Peyer's patch (tissue), 4 donors: ENCODE measurements at regions not wholly inside any gene's neighbourhood (a gene's known extent, or its start where the extent isn't known, plus 50 kb on each side); places are given as distances from the start of the nearest gene placed in this dataset.
"Not testable (repeated sequence)": the region's sequence is repeated elsewhere in the genome, so short reads cannot be mapped to it uniquely, and the experiment has no call there.

Experiments
- DNase-seq, 3 donors: peaks; one replicate each; pipeline ENCODE4 v3.0.0-alpha.2; 2017 to 2019
- H3K27ac ChIP-seq, 4 donors: fragments of 200-600 bp; sonication (generic); one replicate each; pipeline ENCODE4 v1.5.1; 2016 to 2019
- H3K27me3 ChIP-seq, 2 donors: fragments of 200-600 bp; sonication (generic); one replicate each; pipeline ENCODE4 v1.5.1; 2019
- H3K36me3 ChIP-seq, 3 donors: fragments of 200-600 bp; sonication (generic); one replicate each; pipeline ENCODE4 v1.5.1; 2016 to 2019
- H3K4me1 ChIP-seq, 4 donors: fragments of 200-600 bp; sonication (generic); one replicate each; pipeline ENCODE4 v1.5.1; 2016 to 2019
- H3K4me3 ChIP-seq, 4 donors: fragments of 200-600 bp; sonication (generic); 1 replicate in 3 of 4; 2 replicates in 1 of 4; pipeline ENCODE4 v1.5.1; 2016 to 2019; ENCODE audit warnings: mild to moderate bottlenecking in 1 of 4
- H3K9me3 ChIP-seq, 4 donors: fragments of 200-600 bp; sonication (generic); one replicate each; pipeline ENCODE4 v1.5.1; 2016 to 2019; ENCODE audit warnings: mild to moderate bottlenecking in 1 of 4
- POLR2A ChIP-seq, 2 donors: fragments of 450-650 bp; IDR thresholded peaks; one replicate each; pipeline ENCODE4 v1.5.1; 2017; ENCODE audit warnings: antibody characterized with exemption in 2 of 2, mild to moderate bottlenecking in 2 of 2, moderate library complexity in 2 of 2
- TF ChIP-seq, protein P1 (sequence below), 6 experiments: fragments of 450-650 bp in 4 of 6; fragments of 200-600 bp in 2 of 6; sonication (generic) in 1 of 6; IDR thresholded peaks; one replicate each; pipeline ENCODE4 v1.5.1; 2017 to 2019; ENCODE audit warnings: antibody characterized with exemption in 6 of 6, mild to moderate bottlenecking in 3 of 6, moderate library complexity in 1 of 6

DNA sequence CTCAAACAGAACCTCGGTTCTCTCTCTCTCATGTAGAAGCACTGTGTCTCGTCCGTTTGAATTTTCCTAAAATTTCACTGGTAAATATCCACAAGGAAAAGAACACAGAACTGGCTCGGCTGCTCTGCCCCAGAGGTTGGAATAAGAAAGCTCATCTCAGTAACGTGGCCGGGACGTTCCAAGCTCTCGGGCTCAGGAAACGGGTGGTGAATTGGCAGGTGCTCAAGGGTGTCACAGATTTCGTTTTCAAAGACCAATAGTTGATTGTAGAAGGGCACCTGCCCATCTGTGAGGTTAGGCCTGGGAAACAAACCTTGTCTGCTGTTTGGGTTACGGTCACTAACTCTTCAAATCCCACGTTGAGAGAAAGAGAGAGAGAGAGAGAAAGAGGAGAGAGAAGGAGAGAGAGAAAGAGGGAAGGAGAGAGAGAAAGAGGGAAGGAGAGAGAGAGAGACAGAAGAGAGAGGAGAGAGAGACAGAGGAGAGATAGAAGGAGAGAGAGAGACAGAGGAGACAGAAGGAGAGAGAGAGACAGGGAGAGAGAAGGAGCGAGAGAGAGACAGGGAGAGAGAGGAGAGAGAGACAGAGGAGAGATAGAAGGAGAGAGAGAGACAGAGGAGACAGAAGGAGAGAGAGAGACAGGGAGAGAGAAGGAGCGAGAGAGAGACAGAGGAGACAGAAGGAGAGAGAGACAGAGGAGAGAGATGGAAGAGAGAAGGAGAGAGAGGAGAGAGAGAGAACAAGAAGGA, 106.6 kb downstream of the CRLF2 start:
- Histone ChIP-seq H3K27me3 (no peaks in the 10 kb centered on the region), H3K36me3 (no peaks in the 10 kb centered on the region), H3K27ac (no peak overlapping the region), H3K4me3 (no peak overlapping the region), H3K4me1 (no peaks in the 10 kb centered on the region), H3K9me3 (peaks cover 0 to 7% (median 0%) of the 10 kb centered on the region in 4 donors)
- no peak for DNase-seq
- no peak for TF ChIP-seq POLR2A (IDR thresholded peaks at IDR 0.05)
- TF ChIP-seq, protein P1, sequence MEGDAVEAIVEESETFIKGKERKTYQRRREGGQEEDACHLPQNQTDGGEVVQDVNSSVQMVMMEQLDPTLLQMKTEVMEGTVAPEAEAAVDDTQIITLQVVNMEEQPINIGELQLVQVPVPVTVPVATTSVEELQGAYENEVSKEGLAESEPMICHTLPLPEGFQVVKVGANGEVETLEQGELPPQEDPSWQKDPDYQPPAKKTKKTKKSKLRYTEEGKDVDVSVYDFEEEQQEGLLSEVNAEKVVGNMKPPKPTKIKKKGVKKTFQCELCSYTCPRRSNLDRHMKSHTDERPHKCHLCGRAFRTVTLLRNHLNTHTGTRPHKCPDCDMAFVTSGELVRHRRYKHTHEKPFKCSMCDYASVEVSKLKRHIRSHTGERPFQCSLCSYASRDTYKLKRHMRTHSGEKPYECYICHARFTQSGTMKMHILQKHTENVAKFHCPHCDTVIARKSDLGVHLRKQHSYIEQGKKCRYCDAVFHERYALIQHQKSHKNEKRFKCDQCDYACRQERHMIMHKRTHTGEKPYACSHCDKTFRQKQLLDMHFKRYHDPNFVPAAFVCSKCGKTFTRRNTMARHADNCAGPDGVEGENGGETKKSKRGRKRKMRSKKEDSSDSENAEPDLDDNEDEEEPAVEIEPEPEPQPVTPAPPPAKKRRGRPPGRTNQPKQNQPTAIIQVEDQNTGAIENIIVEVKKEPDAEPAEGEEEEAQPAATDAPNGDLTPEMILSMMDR (IDR thresholded peaks at IDR 0.05) = no peak

- H3K4me1 ChIP-seq, H3K4me3 ChIP-seq, H3K27me3 ChIP-seq, H3K27ac ChIP-seq, H3K36me3 ChIP-seq, DNase-seq, H3K9me3 ChIP-seq: not testable (repeated sequence)
Measured at GRCh38 chrX:1105031-1105430, 107.4 kb downstream of the CRLF2 start.

DNA sequence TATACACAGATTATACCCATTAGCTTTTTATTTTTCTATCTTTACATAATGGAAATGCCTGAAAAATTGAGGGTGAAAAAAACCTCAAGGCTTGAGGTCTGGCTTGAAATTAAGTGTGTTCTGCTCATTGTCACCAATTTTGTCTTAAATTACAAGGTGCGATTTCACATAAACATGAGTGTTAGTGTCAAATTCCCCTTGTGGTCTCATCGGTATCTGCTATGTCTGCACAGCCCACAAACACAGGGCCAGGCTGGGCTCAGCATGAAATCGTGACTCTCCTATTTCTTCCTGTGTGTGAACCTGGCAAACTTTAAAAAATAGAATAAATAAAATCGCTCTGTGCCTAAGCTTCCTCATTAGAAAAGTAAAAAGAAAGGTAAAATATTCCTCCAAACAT, 109.1 kb downstream of the CRLF2 start:
- Histone ChIP-seq H3K4me3 (no peak overlapping the region), H3K9me3 (no peaks in the 10 kb centered on the region)

GRCh38 chrX:1102786-1103185, 109.7 kb downstream of the CRLF2 start:
- Histone ChIP-seq H3K9me3 (peaks cover 0 to 2% (median under 1%) of the 10 kb centered on the region in 4 donors), H3K27me3 (no peaks in the 10 kb centered on the region), H3K4me1 (no peaks in the 10 kb centered on the region), H3K36me3 (no peaks in the 10 kb centered on the region), H3K4me3 (no peak overlapping the region), H3K27ac (no peak overlapping the region)
- TF ChIP-seq POLR2A (IDR thresholded peaks at IDR 0.05) = no peak
- TF ChIP-seq, protein P1 (IDR thresholded peaks at IDR 0.05) = no peak
- DNase-seq = peak in 1 of 3 donors; percentile 2

More for the DNA sequence above, 109.1 kb downstream of the CRLF2 start:
- H3K4me1 ChIP-seq = no peaks in the 10 kb centered on the region
- H3K36me3 ChIP-seq = no peaks in the 10 kb centered on the region
- no peak overlapping the region for H3K27ac ChIP-seq
- no peak for TF ChIP-seq POLR2A (IDR thresholded peaks at IDR 0.05)
- TF ChIP-seq, protein P1 (IDR thresholded peaks at IDR 0.05) = no peak
- no peaks in the 10 kb centered on the region for H3K27me3 ChIP-seq
- peak in 1 of 3 donors; percentile 6 for DNase-seq

GRCh38 chrX:1102221-1102620, 110.2 kb downstream of the CRLF2 start:
- H3K4me1 ChIP-seq, H3K9me3 ChIP-seq, H3K27me3 ChIP-seq, H3K4me3 ChIP-seq, H3K27ac ChIP-seq, H3K36me3 ChIP-seq: not testable (repeated sequence)
- DNase-seq = peak in 1 of 3 donors; percentile 10

GRCh38 chrX:1099146-1099770, 113.2 kb downstream of the CRLF2 start:
- no peak overlapping the region for H3K4me3 ChIP-seq

More at GRCh38 chrX:1099146-1099770, 113.2 kb downstream of the CRLF2 start:
- Histone ChIP-seq H3K27ac (no peak overlapping the region), H3K9me3 (peaks cover 0 to 12% (median 6%) of the 10 kb centered on the region in 4 donors), H3K27me3 (no peaks in the 10 kb centered on the region), H3K4me1 (no peaks in the 10 kb centered on the region), H3K36me3 (no peaks in the 10 kb centered on the region)
- TF ChIP-seq POLR2A (IDR thresholded peaks at IDR 0.05) = no peak
- TF ChIP-seq, protein P1 (IDR thresholded peaks at IDR 0.05) = no peak
- DNase-seq = peak in 1 of 3 donors; percentile 26
